Colonic mucosa (tissue), 4 donors: ENCODE measurements at regions not wholly inside any gene's neighbourhood (a gene's known extent, or its start where the extent isn't known, plus 50 kb on each side); places are given as distances from the start of the nearest gene placed in this dataset.
"Not testable (repeated sequence)": the region's sequence is repeated elsewhere in the genome, so short reads cannot be mapped to it uniquely, and the experiment has no call there.

ENCODE experiments used
- DNase-seq: peaks from one replicate; pipeline ENCODE4 v3.0.0-alpha.2; 2020
- H3K27ac ChIP-seq: fragments of 200-600 bp; one replicate; pipeline ENCODE4 v1.8.0; 2021
- H3K27me3 ChIP-seq: fragments of 200-600 bp; one replicate; pipeline ENCODE4 v1.8.0; 2021
- H3K36me3 ChIP-seq: fragments of 200-600 bp; one replicate; pipeline ENCODE4 v1.8.0; 2021
- H3K4me1 ChIP-seq: fragments of 200-600 bp; one replicate; pipeline ENCODE4 v1.8.0; 2021; ENCODE audit warnings: mild to moderate bottlenecking
- H3K4me3 ChIP-seq: fragments of 200-600 bp; one replicate; pipeline ENCODE4 v1.8.0; 2021
- H3K9ac ChIP-seq, 2 donors: one replicate each; pipeline ENCODE4 v1.7.0; 2013; ENCODE audit warnings: control low read depth in 2 of 2, low read depth in 2 of 2, low read length in 2 of 2
- H3K9me3 ChIP-seq: fragments of 200-600 bp; one replicate; pipeline ENCODE4 v1.8.0; 2021
- CTCF ChIP-seq: fragments of 200-600 bp; IDR thresholded peaks from one replicate; pipeline ENCODE4 v1.8.0; 2022; ENCODE audit warnings: antibody characterized with exemption, mild to moderate bottlenecking
- intact Hi-C: fragments of 100-400 bp; cut with DNase I; formaldehyde crosslinking; loops from one replicate; pipeline ENCODE4 v1.14.1; 2022
- donor health status: healthy.
- donor health status: DM: no; HTN: no; CAD: no.
- donor health status: DM: no; HTN: no; CAD: no.

GRCh38 chr7:114180556-114181266 is 233.9 kb upstream of the FOXP2 start:
- no peaks in the 10 kb centered on the region for H3K27me3 ChIP-seq
- no peaks in the 10 kb centered on the region for H3K9me3 ChIP-seq
- no peak overlapping the region for H3K9ac ChIP-seq
- H3K4me3 ChIP-seq: no peak overlapping the region
- H3K27ac ChIP-seq: no peak overlapping the region
- DNase-seq: no peak
- H3K4me1 ChIP-seq: no peaks in the 10 kb centered on the region
- intact Hi-C loops: no loop called here
- TF ChIP-seq CTCF: no peak
- H3K36me3 ChIP-seq: no peaks in the 10 kb centered on the region

- intact Hi-C loops: no loop called here
- H3K9ac ChIP-seq: no peak overlapping the region
- H3K4me3 ChIP-seq: no peak overlapping the region
- TF ChIP-seq CTCF: no peak
- H3K27ac ChIP-seq: no peak overlapping the region
- H3K27me3 ChIP-seq: no peaks in the 10 kb centered on the region
- H3K36me3 ChIP-seq: no peaks in the 10 kb centered on the region
- no peaks in the 10 kb centered on the region for H3K9me3 ChIP-seq
- no peak for DNase-seq
- H3K4me1 ChIP-seq: no peaks in the 10 kb centered on the region
Observed at GRCh38 chr7:114175125-114175524, 239.5 kb upstream of the FOXP2 start.

- Histone ChIP-seq H3K9me3 (no peaks in the 10 kb centered on the region), H3K27ac (no peak overlapping the region), H3K9ac (no peak overlapping the region), H3K27me3 (no peaks in the 10 kb centered on the region), H3K36me3 (no peaks in the 10 kb centered on the region), H3K4me1 (no peaks in the 10 kb centered on the region), H3K4me3 (no peak overlapping the region)
- intact Hi-C loops: no loop called here
- TF ChIP-seq CTCF: no peak
- no peak for DNase-seq
Observed at GRCh38 chr7:114173170-114173890, 241.3 kb upstream of the FOXP2 start.

GRCh38 chr7:114169389-114169788 is 245.2 kb upstream of the FOXP2 start:
- H3K27ac ChIP-seq, H3K36me3 ChIP-seq, DNase-seq, H3K9me3 ChIP-seq, intact Hi-C loops, H3K27me3 ChIP-seq, H3K4me3 ChIP-seq, H3K4me1 ChIP-seq, H3K9ac ChIP-seq: not testable (repeated sequence)

- no peak for DNase-seq
- Histone ChIP-seq H3K4me1 (no peaks in the 10 kb centered on the region), H3K36me3 (no peaks in the 10 kb centered on the region), H3K9me3 (no peaks in the 10 kb centered on the region), H3K27ac (no peak overlapping the region), H3K9ac (no peak overlapping the region), H3K27me3 (no peaks in the 10 kb centered on the region), H3K4me3 (no peak overlapping the region)
- intact Hi-C loops: no loop called here
- no peak for TF ChIP-seq CTCF
Observed at GRCh38 chr7:114160925-114161324, 242.1 kb upstream of the PPP1R3A start.

- no peak for TF ChIP-seq CTCF
- no peaks in the 10 kb centered on the region for H3K27me3 ChIP-seq
- no peak overlapping the region for H3K27ac ChIP-seq
- intact Hi-C loops: no loop called here
- DNase-seq: no peak
- H3K4me3 ChIP-seq: no peak overlapping the region
- H3K36me3 ChIP-seq: no peaks in the 10 kb centered on the region
- H3K9ac ChIP-seq: no peak overlapping the region
- H3K4me1 ChIP-seq: no peaks in the 10 kb centered on the region
- H3K9me3 ChIP-seq: no peaks in the 10 kb centered on the region
Observed at GRCh38 chr7:114158854-114159253, 240.0 kb upstream of the PPP1R3A start.
